Effector CD4-positive, alpha-beta T cell (primary cell): ENCODE measurements at regions not wholly inside any gene's neighbourhood (a gene's known extent, or its start where the extent isn't known, plus 50 kb on each side); places are given as distances from the start of the nearest gene placed in this dataset.

Experiments used
- DNase-seq: peaks from one replicate; pipeline ENCODE4 v3.0.0-alpha.2; 2020

DNA sequence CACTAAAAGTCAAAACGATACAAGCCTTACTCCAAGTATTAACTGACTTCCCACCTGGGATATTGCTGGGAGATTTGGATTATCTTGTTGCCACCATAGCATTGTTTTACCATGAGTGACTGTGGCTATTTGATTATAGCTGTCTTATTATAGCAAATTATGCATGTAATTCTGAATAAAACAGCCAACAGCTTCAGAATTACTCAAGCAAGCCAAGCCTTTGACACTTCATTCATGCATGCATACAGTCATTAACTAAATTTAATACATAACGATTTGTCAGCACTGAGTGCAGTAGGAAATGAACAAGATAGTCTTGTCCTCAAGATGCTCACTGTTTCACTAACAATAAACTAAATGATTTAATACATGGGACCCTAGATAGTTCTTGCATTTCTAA, 133.0 kb upstream of the FRMD6 start:
- DNase-seq: no peak

DNA sequence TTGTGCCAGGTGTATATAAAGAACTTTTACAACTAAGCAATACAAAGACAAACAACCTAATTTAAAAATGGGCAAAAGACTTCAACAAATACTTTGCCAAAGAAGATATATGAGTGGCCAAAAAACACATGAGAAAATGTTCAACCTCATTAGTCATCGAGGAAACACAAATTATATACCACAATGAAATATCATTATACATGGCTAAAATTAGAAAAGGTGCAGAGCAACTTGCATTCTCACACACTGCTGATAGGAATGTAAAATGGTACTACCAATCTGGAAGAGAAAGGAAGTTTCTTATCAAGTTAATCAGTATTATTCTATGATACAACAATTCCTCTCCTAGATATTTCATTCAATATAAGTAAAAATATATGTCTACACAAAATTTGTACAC, 131.6 kb upstream of the FRMD6 start:
- DNase-seq: no peak

DNA sequence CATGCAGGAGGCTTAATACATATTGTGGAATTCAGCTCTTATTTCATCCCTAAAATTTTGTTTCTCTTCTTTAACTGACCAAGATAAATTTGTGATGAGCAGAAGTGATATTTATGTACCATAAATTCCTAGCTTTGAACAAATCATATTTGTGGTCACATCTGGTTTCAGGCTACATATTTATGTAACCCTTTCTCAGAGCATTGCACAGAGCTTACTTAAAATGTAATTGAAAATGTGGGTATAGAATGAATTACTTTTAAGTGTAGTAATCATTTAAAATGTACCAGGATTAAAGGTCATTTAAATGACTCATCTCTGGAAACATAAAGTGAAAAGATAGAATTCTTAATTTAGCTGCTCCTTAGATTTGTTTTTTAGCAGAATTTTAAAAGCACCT, 129.9 kb upstream of the FRMD6 start:
- no peak for DNase-seq

DNA sequence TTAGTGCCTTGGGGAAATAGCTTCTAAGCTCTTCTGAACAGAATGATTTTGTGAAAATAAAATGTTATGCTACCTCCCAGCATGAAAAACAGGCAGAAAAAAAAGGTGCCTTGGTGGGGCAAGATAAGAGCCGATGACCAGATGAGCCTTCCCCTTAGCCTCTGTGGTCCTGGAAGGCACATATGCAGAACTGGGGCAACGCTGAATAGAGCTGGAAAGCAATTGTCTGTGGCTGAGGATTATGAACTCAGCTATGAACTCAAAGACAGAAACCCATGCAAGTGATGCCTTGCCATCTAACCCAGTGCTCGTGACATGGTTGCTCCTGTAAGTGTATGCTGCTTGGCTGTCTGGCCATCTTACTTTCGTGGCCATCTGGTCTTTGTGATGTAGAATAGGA, 128.5 kb upstream of the FRMD6 start:
- DNase-seq: no peak

DNA sequence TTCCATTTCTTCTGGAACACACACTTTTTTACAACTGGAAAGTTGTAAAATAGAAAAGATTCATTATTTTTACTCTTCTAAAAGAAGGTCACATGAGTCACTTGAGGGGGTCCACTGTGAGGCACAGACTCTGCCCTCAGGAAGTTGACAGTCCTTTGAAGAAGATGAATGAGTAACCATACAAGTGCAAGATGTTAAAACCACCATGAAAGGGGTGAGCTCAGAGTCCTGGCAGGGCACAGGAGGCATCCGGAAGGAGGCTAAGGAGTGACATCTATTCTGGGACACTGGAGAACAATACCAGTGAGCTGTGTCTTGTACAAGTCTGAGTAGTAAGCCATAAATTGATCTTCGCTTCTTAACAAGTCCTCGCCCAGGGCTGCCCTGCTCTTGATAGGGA, 126.0 kb upstream of the FRMD6 start:
- DNase-seq: no peak

DNA sequence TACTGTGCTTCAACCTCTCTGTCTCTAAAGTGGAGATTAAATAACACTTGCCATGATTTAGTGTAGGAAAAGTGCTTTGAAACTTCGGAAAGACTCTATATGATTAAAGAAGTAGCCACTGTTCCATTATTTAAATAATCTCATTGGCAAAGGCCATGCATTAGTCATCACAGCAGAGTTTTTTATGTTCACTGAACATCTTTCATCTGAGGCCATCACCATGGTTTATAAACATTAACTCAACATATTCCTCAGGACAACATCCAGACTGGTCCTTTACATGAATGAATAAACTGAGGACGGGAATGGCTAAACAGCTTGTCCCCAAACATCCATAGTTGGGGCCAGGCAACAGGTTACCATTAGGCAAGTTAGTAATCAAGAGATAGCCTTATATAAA, 124.6 kb upstream of the FRMD6 start:
- DNase-seq: no peak

DNA sequence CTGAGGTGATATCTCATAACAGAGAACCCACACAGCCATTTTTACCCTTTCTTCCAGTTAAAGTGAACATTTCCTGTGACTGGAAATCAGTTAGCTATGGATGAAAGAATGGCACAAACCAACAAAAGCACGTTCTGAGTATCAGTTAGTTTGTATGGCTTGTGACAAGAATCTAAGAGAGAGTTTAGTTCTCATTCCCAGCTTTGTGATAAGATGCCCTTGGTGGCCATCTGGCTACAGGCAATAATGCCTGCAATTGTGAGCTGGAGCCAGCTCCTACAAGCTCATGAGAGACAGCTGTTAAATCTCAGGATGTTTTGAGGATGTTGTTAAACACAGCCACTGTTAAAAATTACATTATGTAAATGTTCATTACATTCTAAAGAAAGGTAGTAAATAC, 122.0 kb upstream of the FRMD6 start:
- no peak for DNase-seq

DNA sequence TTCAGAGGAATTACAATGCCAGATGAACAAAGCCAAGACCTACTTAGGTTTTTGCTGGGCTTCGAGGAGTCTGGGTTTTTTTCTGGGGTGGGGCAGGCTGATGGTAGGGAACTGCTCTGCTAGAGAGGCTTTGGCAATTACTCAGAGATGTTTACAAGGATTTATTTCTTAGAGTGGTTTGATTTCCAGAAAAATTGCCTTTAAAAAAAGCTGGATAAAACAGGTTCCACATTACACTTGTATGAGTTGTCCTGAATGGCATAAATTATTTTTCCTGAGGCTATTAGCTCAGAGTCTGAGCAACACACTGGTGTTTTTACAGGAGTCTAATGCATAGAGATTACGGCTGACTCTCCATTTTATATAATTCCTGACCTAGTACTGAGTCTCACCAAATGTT, 118.5 kb upstream of the FRMD6 start:
- DNase-seq: no peak

DNA sequence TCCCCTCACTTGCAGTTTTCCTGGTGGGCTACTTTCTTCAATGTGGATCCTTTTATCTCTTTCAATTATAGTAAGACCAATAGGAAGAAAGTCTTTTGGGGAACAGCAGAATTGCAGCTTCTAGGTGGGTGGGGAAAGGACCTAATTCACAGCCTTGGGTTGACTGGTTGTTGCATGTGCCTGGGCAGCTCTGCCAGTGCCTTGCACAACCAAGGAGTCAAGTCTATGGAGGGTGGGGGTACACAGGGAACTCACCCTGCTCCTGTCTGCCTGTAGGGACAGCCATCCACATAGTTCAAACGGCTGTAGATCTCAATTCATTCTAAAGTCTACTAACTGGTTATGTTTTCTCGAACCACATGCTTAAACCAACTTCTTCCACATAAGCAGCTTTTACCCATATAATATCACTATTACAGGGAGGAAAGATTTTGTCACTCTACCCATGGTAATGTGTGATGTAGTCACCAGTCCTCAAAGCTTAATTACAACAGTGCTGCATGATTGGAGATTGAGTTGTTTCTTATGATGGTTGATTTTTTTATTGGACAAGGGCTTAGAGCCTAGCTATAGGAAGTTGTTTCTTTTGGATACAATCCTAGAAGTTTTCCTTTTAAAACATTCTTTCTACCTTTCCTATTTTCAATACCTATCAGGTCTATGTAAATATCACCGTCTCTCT, 117.7 kb upstream of the FRMD6 start:
- DNase-seq: no peak

DNA sequence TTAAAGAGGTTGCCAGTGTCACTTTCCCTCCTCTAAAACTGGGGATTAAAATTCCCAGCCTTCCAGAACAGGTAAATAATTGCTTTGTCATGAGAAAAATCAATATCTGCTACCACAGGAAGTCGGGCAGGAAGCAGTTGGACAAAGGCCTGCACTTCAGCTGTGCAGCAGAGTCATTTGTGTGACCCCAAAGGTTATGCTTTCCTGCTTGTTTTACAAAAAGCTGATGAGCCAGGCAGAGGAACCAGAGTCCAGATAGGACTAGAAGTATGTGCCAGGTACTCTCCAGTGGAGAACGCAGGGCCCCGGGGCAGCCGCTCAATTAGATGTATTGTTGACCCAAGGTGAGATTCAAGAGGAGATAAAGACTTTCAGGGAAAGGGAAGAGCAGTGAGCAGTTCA, 117.1 kb upstream of the FRMD6 start:
- DNase-seq: no peak

DNA sequence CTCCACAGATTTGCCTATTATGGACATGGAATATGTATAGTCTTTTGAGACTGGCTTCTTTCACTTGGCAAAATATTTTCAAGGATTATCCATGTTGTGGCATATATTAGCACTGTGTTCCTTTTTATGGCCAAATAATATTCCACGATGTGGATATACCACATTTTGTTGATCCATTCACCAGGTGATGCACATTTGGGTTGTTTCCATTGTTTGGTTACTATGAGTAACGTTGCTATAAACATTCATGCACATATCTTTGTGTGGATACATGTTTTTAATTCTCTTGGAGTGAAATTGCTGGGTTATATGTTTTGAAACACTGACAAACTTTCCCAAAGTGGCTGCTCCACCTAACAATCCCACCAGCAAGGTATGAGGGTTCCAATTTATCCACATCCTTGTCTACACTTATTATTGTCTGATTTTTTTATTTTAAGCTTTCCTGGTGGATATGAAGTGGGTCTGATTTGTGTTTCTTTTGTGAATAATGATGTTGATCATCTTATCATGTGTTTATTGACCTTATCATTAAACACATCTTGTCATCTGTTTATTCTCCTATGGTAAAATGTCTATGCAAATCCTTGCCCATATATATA, 116.2 kb upstream of the FRMD6 start:
- DNase-seq: no peak

DNA sequence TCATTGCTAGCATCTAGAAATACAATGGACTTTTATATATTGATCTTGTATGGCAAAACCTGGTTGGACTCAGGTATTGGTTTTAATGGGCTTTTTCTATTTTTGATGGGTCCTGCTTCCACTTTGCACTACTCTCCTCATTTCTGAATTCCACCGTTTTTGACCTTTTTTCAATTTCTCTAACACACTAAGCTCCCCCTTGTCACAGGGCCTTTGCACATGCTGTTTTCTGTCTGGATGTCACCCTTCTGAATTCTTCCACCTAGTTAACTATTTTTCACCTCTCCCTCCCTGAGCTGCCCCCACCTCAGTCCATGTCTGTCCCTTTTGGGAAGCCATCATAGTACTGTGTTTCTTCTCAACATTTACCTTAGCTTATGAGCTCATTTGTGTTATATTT, 112.7 kb upstream of the FRMD6 start:
- DNase-seq: no peak

DNA sequence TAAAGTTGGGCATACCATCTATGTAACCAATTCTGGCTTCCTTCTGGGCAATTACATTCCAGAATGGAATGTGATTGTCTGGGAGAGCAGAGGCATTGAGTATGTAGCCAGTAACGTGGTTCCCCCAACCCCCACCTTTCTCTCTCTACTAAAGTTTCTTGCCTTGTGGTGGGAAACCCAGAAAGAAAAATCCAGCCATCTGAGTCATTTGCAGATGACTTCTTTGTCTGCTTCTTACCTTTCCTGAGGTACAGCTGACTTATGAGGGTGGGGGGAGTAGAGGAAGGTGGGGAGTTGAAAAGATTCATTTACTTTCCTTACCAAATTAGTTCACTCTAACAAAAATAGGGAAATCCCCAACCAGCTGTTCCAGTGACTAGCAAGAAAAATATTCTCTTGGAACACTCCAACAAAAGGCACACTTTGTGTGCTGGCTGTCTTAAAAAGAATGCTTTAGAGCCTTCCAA, 112.1 kb upstream of the FRMD6 start:
- DNase-seq: no peak

DNA sequence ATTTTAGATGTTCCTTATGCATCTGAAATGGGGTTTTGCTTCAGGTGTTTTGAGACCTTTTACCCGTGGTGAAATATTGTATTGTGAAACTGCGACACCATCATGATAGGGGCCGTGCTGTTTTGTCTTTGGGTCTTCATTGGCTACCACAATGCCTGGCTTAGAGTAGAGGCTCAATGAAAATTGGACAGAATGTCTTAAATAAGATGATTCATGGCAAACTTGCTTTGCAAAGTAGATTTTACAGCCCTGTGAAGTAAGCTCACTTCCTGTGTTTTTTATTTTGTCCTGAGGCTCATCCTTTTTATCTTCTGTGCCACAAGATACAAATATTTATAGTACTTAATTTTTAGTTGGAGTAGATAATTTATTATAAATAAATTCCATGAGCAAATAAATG, 111.3 kb upstream of the FRMD6 start:
- DNase-seq: no peak

DNA sequence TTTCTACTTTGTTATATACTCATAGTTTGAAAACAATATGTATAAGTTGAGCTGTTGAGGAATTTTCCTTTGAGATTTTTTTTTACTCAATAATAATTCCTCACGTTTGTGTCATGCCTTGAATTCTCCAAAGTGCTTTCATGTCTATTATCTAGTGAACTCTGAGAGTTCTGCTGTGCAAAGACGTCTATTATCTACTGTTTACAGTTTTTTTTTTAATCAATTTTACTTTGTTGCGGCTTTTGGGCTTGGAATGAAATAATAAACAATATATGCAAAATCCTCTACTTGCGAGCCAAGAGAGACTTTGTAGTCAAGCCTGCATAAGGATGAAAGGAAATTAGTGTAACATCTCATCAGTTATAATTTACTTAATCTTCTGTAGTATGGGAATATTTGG, 107.2 kb upstream of the FRMD6 start:
- DNase-seq: no peak

DNA sequence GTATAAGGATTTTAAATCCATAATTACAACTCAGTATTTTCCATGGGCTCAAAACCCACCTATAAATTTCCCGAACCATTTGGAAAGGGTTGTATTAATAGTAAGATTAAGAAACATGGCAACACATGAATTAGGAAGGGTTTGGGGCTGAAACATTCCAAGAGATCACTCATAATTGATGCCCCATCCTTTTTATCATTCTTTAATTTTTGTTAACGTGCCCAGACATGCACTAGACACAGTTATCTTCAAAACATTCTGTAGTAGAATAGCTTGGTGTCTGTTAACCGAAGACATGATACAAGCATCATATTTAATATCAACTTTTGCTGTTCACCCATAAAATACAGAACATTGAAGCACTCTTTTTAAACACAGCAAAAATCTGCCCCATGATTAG, 106.8 kb upstream of the FRMD6 start:
- DNase-seq: no peak

DNA sequence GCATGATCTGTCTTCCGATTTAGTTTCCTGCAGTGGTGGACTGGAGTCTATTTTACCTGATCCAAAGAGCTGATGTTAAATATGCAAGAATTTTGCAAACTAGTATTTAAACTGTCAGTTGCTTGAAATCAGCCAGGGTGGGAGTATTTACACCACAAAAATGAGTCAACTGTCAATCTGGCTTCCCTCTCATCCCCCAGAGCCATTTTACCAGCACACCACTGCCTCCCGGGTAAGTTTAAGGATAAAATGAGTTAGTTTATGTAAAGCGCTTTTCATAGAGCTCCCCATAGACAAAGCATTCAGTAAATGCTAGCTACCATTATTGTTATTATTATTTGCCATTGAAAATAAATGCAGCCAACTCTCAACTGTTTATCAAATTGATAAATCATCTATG, 106.3 kb upstream of the FRMD6 start:
- DNase-seq: no peak

DNA sequence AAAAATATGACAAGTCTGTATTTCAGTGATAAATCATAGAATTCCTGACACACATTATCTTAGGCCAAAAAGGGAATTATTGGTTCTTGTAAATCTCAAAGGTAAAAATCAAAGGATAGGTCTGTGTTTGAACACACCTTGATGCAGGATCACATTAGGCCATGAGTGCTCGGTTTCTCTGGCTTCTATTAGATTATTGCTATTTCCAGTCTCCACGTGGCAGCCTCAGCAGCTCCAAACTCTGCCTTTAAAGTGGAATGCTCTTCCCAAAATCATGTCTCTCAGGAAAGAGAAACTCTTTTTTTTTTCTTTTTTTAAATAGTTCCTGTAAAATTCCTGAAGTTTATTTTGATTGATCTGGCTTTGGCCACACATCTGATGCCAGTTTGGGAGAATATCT, 105.6 kb upstream of the FRMD6 start:
- DNase-seq: no peak

DNA sequence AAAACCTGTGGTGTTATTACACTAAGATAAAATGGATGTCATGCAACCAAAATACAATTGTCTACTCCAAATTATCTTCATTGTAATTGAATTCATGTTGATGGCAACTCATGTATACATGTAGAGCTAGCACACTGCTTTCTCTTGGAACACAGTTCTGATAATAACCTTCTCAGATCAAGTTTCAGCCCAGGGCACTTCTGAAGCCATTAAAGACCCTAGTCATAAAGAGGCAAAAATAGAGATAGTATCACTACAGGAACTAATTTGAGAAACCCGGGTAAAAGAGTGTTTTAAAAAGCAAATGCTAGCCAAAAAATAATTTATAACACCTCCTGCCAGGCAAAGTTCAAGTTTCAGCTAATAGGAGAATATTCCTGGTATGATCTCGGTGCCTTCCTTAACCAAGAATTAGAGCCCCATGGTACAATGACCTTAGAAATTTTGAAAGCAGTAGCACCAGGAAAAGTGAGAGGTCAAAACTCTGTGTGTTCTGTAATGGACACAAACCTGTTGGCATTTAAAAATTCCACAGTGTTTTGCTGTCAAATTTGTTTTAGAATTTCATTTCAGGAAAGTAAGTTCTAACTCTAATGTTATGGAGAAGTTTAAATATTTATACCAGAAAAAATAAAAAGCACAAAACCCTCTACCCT, 105.0 kb upstream of the FRMD6 start:
- no peak for DNase-seq

DNA sequence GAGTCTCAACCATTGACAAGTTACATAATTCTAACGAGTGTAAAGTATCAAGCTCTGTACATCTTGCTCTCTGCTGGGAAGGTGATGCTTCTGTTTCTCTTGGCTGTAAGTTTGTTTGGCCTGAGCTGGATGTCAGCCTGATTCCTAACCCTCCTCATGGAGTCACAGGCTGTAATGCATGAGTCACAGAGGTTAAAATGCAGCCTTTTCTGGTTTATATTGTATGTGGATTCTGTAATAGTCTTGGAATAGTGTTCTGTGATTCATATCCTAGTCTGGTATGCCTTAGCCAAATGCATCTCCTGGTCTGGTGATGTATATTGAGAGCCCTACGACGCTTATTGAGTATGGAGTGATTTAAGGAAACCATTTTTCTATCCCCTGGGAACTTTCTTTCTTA, 104.5 kb upstream of the FRMD6 start:
- DNase-seq: no peak

DNA sequence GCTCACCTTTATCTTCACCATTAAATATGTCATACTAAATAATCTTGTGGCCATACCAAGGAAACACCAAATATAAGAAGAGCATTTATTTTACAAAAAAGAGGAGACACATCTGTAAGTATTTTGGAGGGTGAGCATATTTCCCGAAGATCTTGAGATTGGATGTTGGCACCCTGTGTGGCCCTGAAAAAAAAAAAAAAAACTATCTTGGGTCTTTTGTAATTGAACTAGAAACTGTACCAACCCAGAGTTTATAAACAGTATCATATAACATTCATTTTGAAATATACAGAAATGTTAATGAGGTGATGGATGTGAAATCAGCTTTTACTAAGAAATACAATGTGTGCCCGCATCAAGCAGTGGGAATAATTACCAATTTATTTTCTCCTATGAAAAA, 104.0 kb upstream of the FRMD6 start:
- DNase-seq: no peak

DNA sequence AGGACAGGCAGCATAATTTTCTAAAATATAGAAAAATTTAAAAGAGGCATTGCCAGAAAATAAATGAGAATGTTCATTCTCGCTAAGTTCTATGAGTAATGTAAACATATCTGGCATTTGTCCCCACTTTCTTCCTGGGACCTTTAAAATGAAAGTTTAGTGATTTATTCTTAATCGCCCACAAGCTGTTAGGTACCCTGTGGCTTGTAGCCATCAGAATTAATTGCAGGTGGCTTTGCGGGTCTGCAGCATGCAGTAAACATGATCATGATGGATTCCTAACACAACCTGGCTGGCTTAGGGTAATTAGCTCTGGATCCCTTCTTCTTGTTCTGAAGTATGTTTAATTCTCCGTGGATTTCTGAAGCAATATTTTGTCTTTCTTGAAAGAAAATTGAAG, 103.5 kb upstream of the FRMD6 start:
- no peak for DNase-seq

DNA sequence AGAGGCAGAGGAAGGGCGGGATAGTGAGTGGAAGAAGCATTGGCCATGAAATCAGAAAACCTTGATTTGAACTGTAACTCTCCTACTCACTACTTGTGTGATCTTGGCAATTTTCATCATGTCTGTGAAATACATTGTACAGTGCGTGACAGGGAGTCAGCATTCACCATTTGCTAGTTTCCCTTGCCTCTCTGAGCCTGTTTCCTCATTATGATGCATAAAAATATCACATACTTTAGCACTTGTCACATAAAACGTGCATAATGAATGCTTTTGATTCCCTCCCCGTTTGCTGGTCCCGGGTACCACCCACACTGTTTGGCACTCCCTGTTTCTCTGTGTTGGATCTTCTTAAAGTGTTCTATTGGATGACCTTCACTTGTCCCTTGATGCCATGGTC, 101.1 kb upstream of the FRMD6 start:
- no peak for DNase-seq

DNA sequence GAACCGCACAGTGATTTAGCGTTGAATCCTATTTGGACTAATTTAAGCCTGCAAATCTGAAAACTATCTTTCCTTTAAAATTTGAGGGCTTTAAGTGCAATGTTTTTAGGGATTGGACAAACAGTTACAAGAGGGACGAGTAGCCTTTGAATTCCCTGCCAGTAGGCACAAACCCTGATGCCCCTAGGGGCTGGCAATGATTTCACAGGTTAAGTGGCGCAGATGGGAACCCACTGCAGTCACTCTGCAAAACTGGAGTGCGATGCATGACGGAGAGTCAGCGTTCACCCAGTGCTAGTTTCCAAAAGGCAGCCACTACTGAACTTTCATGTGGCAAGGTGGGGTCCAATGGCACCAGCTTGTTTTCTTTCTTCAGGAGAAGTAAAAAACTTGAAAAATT, 99.4 kb upstream of the FRMD6 start:
- no peak for DNase-seq
